CD8-positive, alpha-beta memory T cell (primary cell): ENCODE measurements at regions not wholly inside any gene's neighbourhood (a gene's known extent, or its start where the extent isn't known, plus 50 kb on each side); places are given as distances from the start of the nearest gene placed in this dataset.

Experiments used
- CTCF ChIA-PET: fragments of 350-600 bp; sonication (Branson Sonifier 250); formaldehyde crosslinking; loops from one replicate; lab custom pipeline; 2021; ENCODE audit warnings: antibody characterized with exemption; lab: Charles Lee
- POLR2A ChIA-PET: fragments of 350-600 bp; sonication (Branson Sonifier 250); formaldehyde crosslinking; loops from one replicate; lab custom pipeline; 2021; ENCODE audit warnings: antibody characterized with exemption; lab: Charles Lee
- DNase-seq, 5 donors: peaks; one replicate each; pipeline versions ENCODE4 v3.0.0 to v3.0.0-alpha.2; 2020 to 2022; ENCODE audit warnings: mixed read lengths in 1 of 5
- H3K27ac ChIP-seq: one replicate; pipeline ENCODE4 v1.7.0; 2013; ENCODE audit warnings: low read depth, mild to moderate bottlenecking, low read length, moderate library complexity
- H3K27me3 ChIP-seq: 2 replicates; pipeline ENCODE4 v1.7.0; 2013; ENCODE audit warnings: low read length, mild to moderate bottlenecking; ENCODE audit not compliant: insufficient read depth, poor library complexity, severe bottlenecking
- H3K36me3 ChIP-seq: 2 replicates; pipeline ENCODE4 v1.7.0; 2013; ENCODE audit warnings: mild to moderate bottlenecking, low read length, moderate library complexity; ENCODE audit not compliant: insufficient read depth
- H3K4me1 ChIP-seq: 2 replicates; pipeline ENCODE4 v1.7.0; 2013; ENCODE audit warnings: mild to moderate bottlenecking, low read length, moderate library complexity; ENCODE audit not compliant: insufficient read depth
- H3K4me3 ChIP-seq: 2 replicates; pipeline ENCODE4 v1.7.0; 2013; ENCODE audit warnings: mild to moderate bottlenecking, low read length
- H3K9me3 ChIP-seq: 2 replicates; pipeline ENCODE4 v1.7.0; 2013; ENCODE audit warnings: mild to moderate bottlenecking, low read length
- H3K27ac Mint-ChIP-seq, 8 donors: one replicate each; pipeline ENCODE4 v1.8.0; 2020 to 2021; ENCODE audit warnings: mixed read lengths in 8 of 8, mild to moderate bottlenecking in 6 of 8, inconsistent platforms in 3 of 8, moderate library complexity in 3 of 8
- H3K27me3 Mint-ChIP-seq, 2 donors: one replicate each; pipeline ENCODE4 v1.8.0; 2020 to 2021; ENCODE audit warnings: mixed read lengths in 2 of 2, mild to moderate bottlenecking in 1 of 2, moderate library complexity in 1 of 2
- H3K36me3 Mint-ChIP-seq, 3 donors: one replicate each; pipeline ENCODE4 v1.8.0; 2020 to 2021; ENCODE audit warnings: mixed read lengths in 3 of 3, inconsistent platforms in 1 of 3, mild to moderate bottlenecking in 1 of 3
- H3K4me1 Mint-ChIP-seq, 3 donors: one replicate each; pipeline ENCODE4 v1.8.0; 2020 to 2021; ENCODE audit warnings: mixed read lengths in 3 of 3, inconsistent platforms in 1 of 3, mild to moderate bottlenecking in 1 of 3
- H3K4me3 Mint-ChIP-seq, 7 donors: one replicate each; pipeline ENCODE4 v1.8.0; 2020 to 2021; ENCODE audit warnings: mixed read lengths in 7 of 7, mild to moderate bottlenecking in 6 of 7, moderate library complexity in 4 of 7, inconsistent platforms in 2 of 7
- H3K9me3 Mint-ChIP-seq, 5 donors: one replicate each; pipeline ENCODE4 v1.8.0; 2020 to 2022; ENCODE audit warnings: mixed read lengths in 5 of 5, mild to moderate bottlenecking in 3 of 5, moderate library complexity in 2 of 5, inconsistent platforms in 1 of 5

DNA sequence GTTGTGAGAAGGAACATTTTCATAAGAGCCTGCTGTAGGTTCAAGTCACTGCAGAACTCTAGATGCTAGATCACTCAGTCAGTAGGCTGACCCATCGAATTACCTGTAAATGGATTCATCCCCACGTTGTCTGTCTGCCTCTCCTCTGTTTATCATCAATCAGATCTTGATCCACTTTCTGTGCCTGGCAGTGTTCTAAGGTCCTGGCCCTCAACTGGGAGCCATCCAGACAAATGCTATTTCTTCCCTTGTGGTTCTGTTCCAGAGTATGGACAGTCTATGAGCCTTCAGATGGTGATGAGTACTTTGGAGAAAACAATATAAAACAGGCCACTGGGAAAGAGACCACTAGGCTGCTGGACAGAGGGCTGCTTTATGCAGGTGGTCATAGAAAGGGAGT lies 699.4 kb upstream of the TMEM132C start:
- no peak for DNase-seq
- Mint-ChIP-seq H3K36me3 (no peaks in the 10 kb centered on the region), H3K4me3 (no peak overlapping the region), H3K27me3 (peaks cover 0 to 2% of the 10 kb centered on the region in 2 donors), H3K9me3 (peaks cover 0 to 16% (median 8%) of the 10 kb centered on the region in 5 donors), H3K27ac (no peak overlapping the region), H3K4me1 (no peaks in the 10 kb centered on the region)
- no peaks in the 10 kb centered on the region for H3K9me3 ChIP-seq
- no peak overlapping the region for H3K4me3 ChIP-seq
- H3K27me3 ChIP-seq, result no peaks in the 10 kb centered on the region
- H3K36me3 ChIP-seq, result no peaks in the 10 kb centered on the region
- no peak overlapping the region for H3K27ac ChIP-seq
- ChIA-PET CTCF (no interaction called here), POLR2A (no interaction called here)
- no peaks in the 10 kb centered on the region for H3K4me1 ChIP-seq

DNA sequence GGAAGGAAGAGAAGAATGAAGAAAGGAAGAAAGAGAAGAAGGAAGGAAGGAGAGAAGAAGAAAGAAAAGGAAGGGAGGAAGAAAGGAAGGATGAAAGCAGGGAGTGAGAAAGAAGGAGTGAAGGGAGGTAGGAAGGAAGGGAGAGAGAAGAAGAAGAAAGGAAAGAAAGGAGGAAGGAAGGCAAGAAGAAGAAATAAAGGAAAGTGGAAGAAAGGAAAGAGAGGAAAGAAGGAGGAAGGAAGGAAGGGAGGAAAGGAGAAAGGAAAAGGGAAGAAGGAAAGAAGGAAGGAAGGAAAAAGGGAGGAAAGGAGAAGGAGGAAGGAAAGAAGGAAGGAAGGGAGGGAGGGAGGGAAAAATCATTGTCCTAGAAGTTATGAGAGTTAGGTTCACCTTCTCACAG lies 696.6 kb upstream of the TMEM132C start:
- Histone ChIP-seq H3K4me1 (no peaks in the 10 kb centered on the region), H3K36me3 (no peaks in the 10 kb centered on the region), H3K4me3 (no peak overlapping the region), H3K27me3 (no peaks in the 10 kb centered on the region), H3K27ac (no peak overlapping the region), H3K9me3 (no peaks in the 10 kb centered on the region)
- H3K4me3 Mint-ChIP-seq, result no peak overlapping the region
- POLR2A ChIA-PET, result no interaction called here
- no peaks in the 10 kb centered on the region for H3K4me1 Mint-ChIP-seq
- peaks cover 0 to 13% (median 6%) of the 10 kb centered on the region in 5 donors for H3K9me3 Mint-ChIP-seq
- peaks cover 0 to 2% of the 10 kb centered on the region in 2 donors for H3K27me3 Mint-ChIP-seq
- DNase-seq, result no peak
- CTCF ChIA-PET, result no interaction called here
- H3K27ac Mint-ChIP-seq, result no peak overlapping the region
- no peaks in the 10 kb centered on the region for H3K36me3 Mint-ChIP-seq

DNA sequence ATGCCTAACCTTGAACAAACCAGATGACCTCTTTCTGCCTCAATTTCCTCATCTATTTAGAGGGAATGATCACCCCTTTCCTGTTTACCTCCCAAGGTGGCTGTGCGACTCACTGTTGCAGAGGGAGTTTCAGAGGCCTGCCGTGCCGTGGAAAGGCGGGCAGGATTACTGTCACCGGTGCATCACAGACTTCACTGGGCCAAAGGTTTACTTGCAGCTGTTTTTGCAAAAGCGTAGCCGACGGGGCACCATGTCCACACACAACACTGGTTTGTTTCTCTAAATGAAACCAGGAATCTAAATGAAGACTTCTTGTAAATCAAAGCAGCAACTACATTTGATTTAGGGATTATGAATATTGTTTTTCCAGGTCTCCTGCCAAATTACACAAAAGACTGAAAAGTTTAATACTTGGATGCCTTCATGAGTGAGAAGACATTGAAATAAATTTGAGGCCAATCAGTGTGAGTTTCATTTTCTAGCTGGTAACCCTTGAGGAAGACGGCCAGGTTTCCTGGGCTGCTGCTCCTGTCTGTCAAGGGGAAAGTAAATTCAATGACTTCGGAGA lies 696.1 kb upstream of the TMEM132C start:
- H3K4me3 ChIP-seq, result no peak overlapping the region
- no peaks in the 10 kb centered on the region for H3K36me3 ChIP-seq
- H3K9me3 Mint-ChIP-seq, result peaks cover 0 to 13% (median 6%) of the 10 kb centered on the region in 5 donors
- no peak for DNase-seq
- H3K4me1 ChIP-seq, result no peaks in the 10 kb centered on the region
- peaks cover 0 to 2% of the 10 kb centered on the region in 2 donors for H3K27me3 Mint-ChIP-seq
- POLR2A ChIA-PET, result no interaction called here
- no peaks in the 10 kb centered on the region for H3K27me3 ChIP-seq
- H3K9me3 ChIP-seq, result no peaks in the 10 kb centered on the region
- H3K36me3 Mint-ChIP-seq, result no peaks in the 10 kb centered on the region
- CTCF ChIA-PET, result no interaction called here
- H3K4me1 Mint-ChIP-seq, result no peaks in the 10 kb centered on the region
- no peak overlapping the region for H3K27ac Mint-ChIP-seq
- no peak overlapping the region for H3K27ac ChIP-seq
- no peak overlapping the region for H3K4me3 Mint-ChIP-seq

DNA sequence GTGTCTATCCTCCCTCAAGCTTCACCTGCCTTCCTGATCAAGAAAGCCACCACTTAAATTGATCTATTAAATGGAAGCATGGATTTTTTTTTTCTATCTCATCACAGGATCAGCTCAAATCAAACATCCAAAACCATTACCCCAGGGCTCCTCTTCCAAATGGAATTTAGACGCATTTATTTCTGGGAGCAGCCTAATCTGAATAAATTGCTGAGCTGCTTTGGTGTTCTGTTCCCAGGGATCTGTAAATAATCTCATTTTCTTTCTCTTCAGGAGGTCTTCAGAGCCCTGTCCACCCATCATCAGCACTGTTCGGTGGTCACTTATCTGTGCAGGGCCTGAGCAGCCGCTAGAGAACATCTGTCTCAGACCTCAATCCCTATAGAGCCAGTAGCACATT lies 695.4 kb upstream of the TMEM132C start:
- POLR2A ChIA-PET, result no interaction called here

DNA sequence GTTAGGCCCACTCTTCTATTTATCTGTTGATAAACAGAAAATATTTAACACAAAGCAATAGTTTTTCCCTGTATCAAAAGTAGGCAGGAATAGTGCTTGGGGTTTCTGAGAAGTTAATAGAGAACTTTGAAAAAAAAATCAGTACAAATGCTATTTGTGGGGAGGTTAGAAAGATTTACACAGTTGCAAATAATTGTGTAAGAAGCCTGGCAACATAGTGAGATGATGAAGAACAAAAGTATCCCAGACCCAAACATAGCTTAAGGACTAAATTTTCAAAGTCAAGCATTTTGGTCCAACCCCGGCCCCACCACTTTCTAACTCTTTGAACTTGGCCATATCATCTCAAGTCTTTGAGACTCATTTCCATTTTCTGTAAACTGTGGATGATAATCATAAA lies 687.5 kb upstream of the TMEM132C start:
- no peaks in the 10 kb centered on the region for H3K27me3 ChIP-seq
- H3K27ac ChIP-seq, result no peak overlapping the region
- ChIA-PET CTCF (no interaction called here), POLR2A (no interaction called here)
- H3K36me3 ChIP-seq, result no peaks in the 10 kb centered on the region
- Mint-ChIP-seq H3K27me3 (peaks cover 0 to 4% of the 10 kb centered on the region in 2 donors), H3K4me3 (no peak overlapping the region), H3K4me1 (no peaks in the 10 kb centered on the region), H3K36me3 (no peaks in the 10 kb centered on the region), H3K27ac (no peak overlapping the region), H3K9me3 (peaks cover 0 to 7% (median 0%) of the 10 kb centered on the region in 5 donors)
- no peaks in the 10 kb centered on the region for H3K9me3 ChIP-seq
- DNase-seq, result no peak
- H3K4me1 ChIP-seq, result no peaks in the 10 kb centered on the region
- H3K4me3 ChIP-seq, result no peak overlapping the region

More for the DNA sequence above, 695.4 kb upstream of the TMEM132C start:
- Histone ChIP-seq H3K9me3 (no peaks in the 10 kb centered on the region), H3K4me1 (no peaks in the 10 kb centered on the region), H3K27me3 (no peaks in the 10 kb centered on the region), H3K36me3 (no peaks in the 10 kb centered on the region), H3K27ac (no peak overlapping the region), H3K4me3 (no peak overlapping the region)
- CTCF ChIA-PET, result no interaction called here
- Mint-ChIP-seq H3K4me3 (no peak overlapping the region), H3K9me3 (peaks cover 0 to 13% (median 6%) of the 10 kb centered on the region in 5 donors), H3K4me1 (no peaks in the 10 kb centered on the region), H3K27ac (no peak overlapping the region), H3K27me3 (peaks cover 0 to 2% of the 10 kb centered on the region in 2 donors), H3K36me3 (no peaks in the 10 kb centered on the region)
- no peak for DNase-seq

DNA sequence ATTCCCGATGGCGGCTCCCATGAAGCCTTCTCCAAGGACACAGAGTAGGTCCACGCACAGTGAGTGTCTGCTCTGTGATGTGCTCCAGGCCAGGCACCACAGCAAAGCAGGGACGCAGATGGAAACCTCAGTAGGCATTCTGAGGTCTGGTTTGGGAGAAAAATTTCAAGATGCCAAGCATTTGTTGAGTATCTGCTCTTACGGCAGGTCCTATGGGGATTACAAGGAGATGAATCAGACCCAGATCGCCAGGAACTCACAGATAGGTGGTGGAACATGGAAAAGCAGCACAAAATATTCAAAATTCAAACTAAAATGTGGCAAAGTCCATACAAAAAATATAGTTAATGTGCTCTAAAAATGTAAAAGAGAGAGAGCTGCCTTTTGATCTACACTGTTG lies 684.9 kb upstream of the TMEM132C start:
- ChIA-PET CTCF (no interaction called here), POLR2A (no interaction called here)
- Mint-ChIP-seq H3K36me3 (no peaks in the 10 kb centered on the region), H3K27ac (no peak overlapping the region), H3K4me1 (no peaks in the 10 kb centered on the region), H3K4me3 (no peak overlapping the region), H3K9me3 (peaks cover 0 to 7% (median 2%) of the 10 kb centered on the region in 5 donors), H3K27me3 (peaks cover 0 to 4% of the 10 kb centered on the region in 2 donors)
- Histone ChIP-seq H3K9me3 (no peaks in the 10 kb centered on the region), H3K4me1 (no peaks in the 10 kb centered on the region), H3K4me3 (no peak overlapping the region), H3K27ac (no peak overlapping the region), H3K27me3 (no peaks in the 10 kb centered on the region), H3K36me3 (no peaks in the 10 kb centered on the region)
- DNase-seq, result no peak

DNA sequence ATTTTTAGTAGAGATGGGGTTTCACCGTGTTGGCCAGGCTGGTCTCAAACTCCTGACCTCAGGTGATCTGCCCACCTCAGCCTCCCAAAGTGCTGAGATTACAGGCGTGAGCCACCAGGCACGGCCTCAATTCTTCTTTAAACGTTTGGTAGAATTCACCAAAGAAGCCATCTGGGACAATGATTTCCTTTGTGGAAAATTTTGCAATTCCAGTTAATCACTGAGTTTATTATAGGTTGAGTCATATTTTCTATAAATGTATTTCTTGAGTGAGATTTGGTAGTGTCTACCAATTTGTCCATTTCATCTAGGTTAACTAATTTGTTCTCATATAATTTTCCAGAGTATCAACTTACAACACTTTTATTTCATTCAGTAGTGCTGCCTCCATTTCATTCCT lies 683.9 kb upstream of the TMEM132C start:
- H3K27me3 Mint-ChIP-seq, result peaks cover 0 to 4% of the 10 kb centered on the region in 2 donors
- POLR2A ChIA-PET, result no interaction called here

DNA sequence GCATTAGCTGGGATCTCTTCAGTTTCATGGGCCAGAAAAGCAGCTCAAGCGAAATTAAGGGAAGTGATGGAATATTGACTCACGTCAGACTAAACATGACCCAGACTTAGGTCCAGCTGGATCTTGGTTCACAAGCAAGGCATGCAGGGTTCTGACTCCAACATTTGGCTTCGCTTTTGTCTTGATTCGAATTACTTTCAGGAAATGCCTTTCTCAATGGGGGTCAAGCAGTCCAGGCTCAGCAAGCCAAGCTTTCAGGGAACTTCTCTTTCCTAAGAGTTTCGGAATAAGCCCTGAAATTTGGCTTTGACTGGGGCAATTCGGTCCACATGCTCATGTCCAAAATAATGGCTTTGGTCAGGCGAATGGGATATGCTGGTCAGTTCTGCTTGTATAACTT lies 678.7 kb upstream of the TMEM132C start:
- Histone ChIP-seq H3K27me3 (no peaks in the 10 kb centered on the region), H3K4me1 (no peaks in the 10 kb centered on the region), H3K36me3 (no peaks in the 10 kb centered on the region), H3K27ac (no peak overlapping the region), H3K9me3 (no peaks in the 10 kb centered on the region), H3K4me3 (no peak overlapping the region)
- H3K4me3 Mint-ChIP-seq, result no peak overlapping the region
- ChIA-PET CTCF (no interaction called here), POLR2A (no interaction called here)
- no peaks in the 10 kb centered on the region for H3K36me3 Mint-ChIP-seq
- no peaks in the 10 kb centered on the region for H3K4me1 Mint-ChIP-seq
- H3K27ac Mint-ChIP-seq, result no peak overlapping the region
- peaks cover 0 to 3% of the 10 kb centered on the region in 2 donors for H3K27me3 Mint-ChIP-seq
- DNase-seq, result no peak
- H3K9me3 Mint-ChIP-seq, result peaks cover 0 to 7% (median 3%) of the 10 kb centered on the region in 5 donors

More for the DNA sequence above, 683.9 kb upstream of the TMEM132C start:
- Histone ChIP-seq H3K9me3 (no peaks in the 10 kb centered on the region), H3K27me3 (no peaks in the 10 kb centered on the region), H3K4me1 (no peaks in the 10 kb centered on the region), H3K27ac (no peak overlapping the region), H3K36me3 (no peaks in the 10 kb centered on the region), H3K4me3 (no peak overlapping the region)
- Mint-ChIP-seq H3K9me3 (peaks cover 0 to 11% (median 2%) of the 10 kb centered on the region in 5 donors), H3K4me3 (no peak overlapping the region), H3K36me3 (no peaks in the 10 kb centered on the region), H3K27ac (no peak overlapping the region), H3K4me1 (no peaks in the 10 kb centered on the region)
- CTCF ChIA-PET, result interaction anchor here (0.8 kb wide), 1 partner anchor 10 kb away, joined by 3 read pairs; no protein-coding TSS in a partner anchor
- no peak for DNase-seq
